ENCODE measurements at regions not wholly inside any gene's neighbourhood (a gene's known extent, or its start where the extent isn't known, plus 50 kb on each side); places are given as distances from the start of the nearest gene placed in this dataset.
A peak's percentile ranks its signal among the peaks of the same experiment; 100 is the strongest.

DNA sequence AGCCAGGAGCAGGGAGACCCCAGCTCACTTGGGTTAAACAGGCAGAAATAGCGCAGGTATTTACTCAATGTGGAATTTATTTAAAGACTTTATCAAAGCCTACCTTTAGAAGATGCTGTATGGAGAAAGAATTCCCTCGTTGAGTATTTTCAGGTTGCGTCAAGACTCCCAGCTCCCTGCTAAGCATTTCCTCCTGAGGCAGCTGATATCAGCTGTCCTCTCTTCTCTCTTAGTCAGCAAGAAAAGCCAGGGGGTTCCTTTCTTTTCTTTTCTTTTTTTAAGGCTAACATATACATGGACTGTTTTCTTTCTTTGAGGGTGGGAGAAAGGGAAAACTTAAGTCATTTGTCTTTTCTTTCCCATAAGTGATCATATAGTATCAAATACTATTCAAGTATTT, 125.8 kb upstream of the POU2AF2 start:
- no peaks in the 10 kb centered on the region for H3K4me1 Mint-ChIP-seq
- DNase-seq (no peak), ATAC-seq (no peak)
- no peaks in the 10 kb centered on the region for H3K27me3 Mint-ChIP-seq
- no peaks in the 10 kb centered on the region for H3K9me3 Mint-ChIP-seq
- H3K27ac Mint-ChIP-seq: no peak overlapping the region
- H3K4me3 Mint-ChIP-seq: no peak overlapping the region

DNA sequence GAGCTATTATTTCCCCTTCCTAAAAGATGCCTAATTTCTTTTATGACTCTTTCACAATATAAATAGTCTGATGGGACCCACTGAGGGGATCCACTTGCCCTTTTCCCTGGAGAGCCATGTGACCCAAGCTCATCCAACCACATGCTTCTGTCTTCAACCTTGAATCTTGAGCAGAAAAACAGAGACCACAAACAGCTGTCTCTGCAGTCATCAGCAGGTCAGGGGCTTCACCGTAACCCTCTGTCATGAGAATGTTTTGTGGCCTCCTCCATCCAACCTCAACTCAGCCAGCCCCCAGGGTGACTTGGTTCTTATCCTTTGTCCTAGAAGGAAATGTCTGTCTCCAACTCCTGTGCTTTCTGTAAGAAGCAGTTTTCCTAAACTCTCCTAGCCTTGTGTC, 129.6 kb upstream of the POU2AF2 start:
- H3K9me3 Mint-ChIP-seq: no peaks in the 10 kb centered on the region
- no peak overlapping the region for H3K4me3 Mint-ChIP-seq
- H3K4me1 Mint-ChIP-seq: no peaks in the 10 kb centered on the region
- DNase-seq: no peak
- no peaks in the 10 kb centered on the region for H3K27me3 Mint-ChIP-seq
- ATAC-seq: no peak
- no peak overlapping the region for H3K27ac Mint-ChIP-seq

DNA sequence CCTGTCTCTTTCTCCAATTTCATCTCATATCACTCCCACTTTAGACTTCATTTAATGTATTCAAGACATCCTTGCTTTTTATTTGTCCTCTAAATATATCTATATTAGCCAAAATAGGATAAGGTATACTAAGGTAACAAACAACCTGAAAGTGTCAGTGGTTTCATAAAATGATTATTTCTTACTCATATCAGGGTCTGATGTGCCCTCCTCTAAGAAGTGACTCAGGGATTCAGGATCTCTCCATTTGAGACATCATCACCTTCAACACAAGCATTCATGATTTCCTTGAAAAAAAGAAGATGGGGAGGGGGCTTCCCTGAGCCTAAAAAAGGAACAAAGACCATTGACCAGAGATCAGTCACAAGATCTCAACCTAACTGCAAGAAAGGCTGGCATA, 131.4 kb upstream of the POU2AF2 start:
- Mint-ChIP-seq H3K27me3 (no peaks in the 10 kb centered on the region), H3K4me3 (no peak overlapping the region), H3K4me1 (no peaks in the 10 kb centered on the region), H3K27ac (no peak overlapping the region), H3K9me3 (no peaks in the 10 kb centered on the region)
- ATAC-seq (peak; percentile 46), DNase-seq (no peak)

DNA sequence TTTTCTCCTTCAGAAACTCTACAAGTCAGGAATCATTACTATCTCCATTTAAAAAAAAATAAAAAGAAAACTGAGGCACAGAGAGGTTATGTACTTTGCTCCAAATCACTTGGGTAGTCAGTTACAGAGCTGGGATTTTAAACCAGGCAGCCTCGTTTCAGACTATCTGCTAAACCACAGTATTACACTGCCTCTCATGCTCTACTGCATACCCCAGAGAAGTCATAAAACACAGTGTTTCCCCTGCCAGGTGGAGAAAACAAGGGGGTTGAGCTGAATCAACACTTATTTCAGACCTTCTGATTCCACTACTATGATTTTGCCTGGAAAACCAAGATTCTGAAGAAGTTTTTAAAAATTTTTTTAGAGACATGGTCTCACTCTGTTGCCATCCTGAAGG, 132.9 kb upstream of the POU2AF2 start:
- Mint-ChIP-seq H3K9me3 (no peaks in the 10 kb centered on the region), H3K27ac (no peak overlapping the region), H3K27me3 (peaks cover 6% of the 10 kb centered on the region), H3K4me1 (no peaks in the 10 kb centered on the region), H3K4me3 (no peak overlapping the region)
- DNase-seq: no peak
- ATAC-seq: no peak

DNA sequence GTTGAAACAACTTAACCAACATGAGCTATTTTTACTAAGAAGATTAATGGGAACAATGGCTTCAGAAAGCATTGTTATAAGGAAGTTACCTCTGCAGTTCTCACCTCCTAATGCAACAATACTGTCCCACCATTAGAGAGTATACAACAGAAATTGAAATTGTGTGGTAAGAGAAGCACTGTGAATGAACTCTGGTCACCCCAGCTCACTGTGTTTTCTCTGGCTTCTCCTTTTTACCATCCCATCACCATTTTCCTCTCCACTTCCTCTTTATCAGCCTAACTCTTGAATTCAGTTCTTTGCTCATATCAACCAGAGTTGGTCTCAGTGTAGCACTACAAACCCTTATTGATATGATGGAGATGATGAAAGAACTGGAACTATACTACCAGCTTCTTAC, 138.0 kb upstream of the POU2AF2 start:
- H3K4me1 Mint-ChIP-seq: no peaks in the 10 kb centered on the region
- H3K27ac Mint-ChIP-seq: no peak overlapping the region
- DNase-seq: no peak
- H3K9me3 Mint-ChIP-seq: no peaks in the 10 kb centered on the region
- H3K27me3 Mint-ChIP-seq: peaks cover 16% of the 10 kb centered on the region
- no peak overlapping the region for H3K4me3 Mint-ChIP-seq
- ATAC-seq: no peak

DNA sequence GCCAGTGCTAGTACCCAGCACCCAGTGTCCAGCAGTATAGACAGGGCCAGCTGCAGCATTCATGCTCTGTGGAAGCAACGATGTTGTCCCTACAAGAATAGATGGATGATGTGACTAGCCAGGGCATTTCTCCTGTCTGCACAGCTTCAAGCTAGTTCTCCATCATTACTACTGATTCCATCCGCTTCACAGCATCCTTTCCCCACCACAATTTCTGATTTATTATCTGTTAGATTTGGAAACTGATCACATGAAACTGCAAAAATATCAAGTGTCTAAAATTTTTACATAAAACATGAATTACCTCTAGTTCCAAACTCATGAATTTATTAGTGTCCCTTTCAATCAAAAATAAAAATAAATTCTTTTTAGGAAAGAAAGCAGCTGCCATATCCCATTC, 138.9 kb upstream of the POU2AF2 start:
- Mint-ChIP-seq H3K27ac (no peak overlapping the region), H3K4me1 (no peaks in the 10 kb centered on the region), H3K9me3 (no peaks in the 10 kb centered on the region), H3K27me3 (peaks cover 16% of the 10 kb centered on the region), H3K4me3 (no peak overlapping the region)
- no peak for DNase-seq
- ATAC-seq: no peak

DNA sequence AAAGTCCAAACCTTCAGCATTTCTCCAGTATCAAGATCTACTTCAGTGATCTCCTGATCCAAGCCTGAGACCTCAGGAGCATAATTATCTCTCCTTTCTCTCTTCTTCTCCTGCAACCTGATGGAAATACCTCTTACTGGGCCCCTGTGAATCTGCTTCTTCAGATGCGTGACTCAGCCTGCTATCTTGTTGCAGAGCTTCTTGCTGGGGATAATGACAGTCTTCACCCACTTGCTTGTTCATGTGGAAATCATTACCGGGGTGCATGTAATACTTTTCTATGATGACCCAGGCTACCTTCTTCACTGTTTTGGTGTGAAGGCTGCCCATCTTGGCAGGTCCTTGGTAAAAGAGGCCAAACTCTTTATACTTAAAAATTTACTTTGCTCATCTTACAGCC, 140.0 kb upstream of the POU2AF2 start:
- Mint-ChIP-seq H3K27me3 (peaks cover 24% of the 10 kb centered on the region), H3K27ac (no peak overlapping the region), H3K4me3 (no peak overlapping the region), H3K4me1 (no peaks in the 10 kb centered on the region), H3K9me3 (no peaks in the 10 kb centered on the region)
- ATAC-seq (no peak), DNase-seq (no peak)

DNA sequence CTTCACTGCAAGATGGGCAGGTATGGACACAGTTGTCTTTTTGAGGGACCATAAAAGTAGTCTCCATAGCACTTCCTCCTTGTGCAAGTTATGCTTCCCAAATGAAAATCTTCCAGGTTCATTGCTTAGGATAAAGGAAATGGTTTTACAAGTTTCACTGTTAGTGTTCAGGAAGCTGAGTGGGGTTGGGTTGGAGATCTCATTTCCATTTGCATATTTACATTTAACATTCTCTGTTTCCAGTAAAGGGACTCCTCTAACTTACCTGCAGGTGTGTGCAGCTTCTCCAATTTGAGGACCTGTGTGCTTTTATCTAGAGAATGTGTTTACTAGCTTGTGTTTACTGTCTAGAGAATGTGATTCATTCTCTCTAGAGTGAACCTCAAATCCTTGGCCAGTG, 141.3 kb upstream of the POU2AF2 start:
- Mint-ChIP-seq H3K4me1 (no peaks in the 10 kb centered on the region), H3K27ac (no peak overlapping the region), H3K4me3 (no peak overlapping the region), H3K27me3 (peaks cover 26% of the 10 kb centered on the region), H3K9me3 (no peaks in the 10 kb centered on the region)
- ATAC-seq (no peak), DNase-seq (no peak)

DNA sequence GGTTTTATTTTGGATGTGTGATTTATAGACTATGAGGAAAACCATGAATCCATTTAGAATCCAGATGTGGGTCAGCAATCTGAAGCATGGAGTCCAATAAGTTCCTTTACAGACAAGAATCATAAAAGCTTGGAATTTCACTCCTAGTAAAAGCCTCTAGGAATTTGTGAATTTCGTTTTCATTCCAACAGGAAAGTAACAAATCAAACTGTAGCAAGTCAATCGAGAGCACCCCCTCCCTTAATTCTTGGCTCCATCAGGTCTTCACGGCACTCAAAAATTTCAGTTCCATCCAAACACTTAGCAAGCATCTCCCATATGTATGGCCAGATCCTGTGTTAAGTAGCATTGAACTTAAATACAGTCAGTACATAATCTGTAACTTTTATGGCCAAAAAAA, 143.6 kb upstream of the POU2AF2 start:
- H3K4me1 Mint-ChIP-seq: no peaks in the 10 kb centered on the region
- ATAC-seq (no peak), DNase-seq (no peak)
- H3K27me3 Mint-ChIP-seq: peaks cover 20% of the 10 kb centered on the region
- no peak overlapping the region for H3K4me3 Mint-ChIP-seq
- H3K27ac Mint-ChIP-seq: no peak overlapping the region
- H3K9me3 Mint-ChIP-seq: no peaks in the 10 kb centered on the region

DNA sequence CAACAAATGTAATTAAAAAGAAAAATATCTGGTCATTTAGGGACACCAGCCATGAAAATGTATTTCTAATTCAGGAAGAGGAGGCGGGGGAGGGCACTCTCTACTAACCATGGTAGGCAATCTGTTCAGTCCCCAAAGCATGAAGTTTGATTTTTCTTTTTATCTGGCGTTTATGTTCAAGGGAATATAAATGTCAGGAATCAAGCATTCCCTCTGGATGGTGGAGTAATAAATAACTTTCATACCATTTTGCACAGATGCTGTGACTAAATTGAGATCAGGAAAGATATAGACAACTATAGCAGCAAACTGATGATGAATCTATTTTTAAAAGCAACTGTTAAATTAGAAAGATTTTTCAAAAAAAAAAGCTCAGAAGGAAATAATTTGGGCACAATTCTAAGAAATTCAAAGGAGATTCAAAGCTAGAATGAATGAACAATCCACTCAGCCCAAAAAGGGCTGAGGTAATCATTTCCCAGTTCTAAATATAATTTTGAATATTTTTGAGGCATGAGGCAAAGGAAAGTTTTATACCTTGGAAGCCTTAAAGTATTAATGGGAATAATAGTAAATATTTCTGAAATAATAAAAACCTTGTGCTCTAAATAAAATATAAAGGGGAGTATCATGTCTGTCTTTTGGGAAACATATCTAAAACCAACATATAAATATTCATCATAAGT, 146.4 kb upstream of the POU2AF2 start:
- Mint-ChIP-seq H3K9me3 (no peaks in the 10 kb centered on the region), H3K27ac (no peak overlapping the region), H3K4me3 (no peak overlapping the region), H3K4me1 (no peaks in the 10 kb centered on the region), H3K27me3 (peaks cover 11% of the 10 kb centered on the region)
- no peak for DNase-seq
- ATAC-seq: no peak

DNA sequence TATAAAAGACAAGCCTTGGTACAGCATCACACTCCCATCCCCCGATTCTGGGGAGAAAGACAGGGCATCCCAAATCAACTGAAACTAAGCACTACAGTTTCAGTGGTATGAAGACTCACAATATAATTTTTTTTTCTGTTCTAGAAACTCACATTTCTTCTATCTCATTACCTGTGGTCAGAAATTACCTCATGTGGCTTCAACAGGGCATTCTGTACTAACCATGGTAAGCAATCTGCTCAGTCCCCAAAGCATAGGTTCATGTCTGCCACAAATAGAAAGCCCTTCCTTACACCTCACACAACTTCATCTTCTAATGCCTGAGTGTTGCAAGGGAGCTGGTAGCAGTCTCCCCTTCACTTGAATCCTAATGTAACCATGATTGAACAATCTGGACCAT, 147.4 kb upstream of the POU2AF2 start:
- no peak overlapping the region for H3K4me3 Mint-ChIP-seq
- no peaks in the 10 kb centered on the region for H3K9me3 Mint-ChIP-seq
- peaks cover 11% of the 10 kb centered on the region for H3K27me3 Mint-ChIP-seq
- no peaks in the 10 kb centered on the region for H3K4me1 Mint-ChIP-seq
- peak; percentile 74 for ATAC-seq
- no peak for DNase-seq
- H3K27ac Mint-ChIP-seq: no peak overlapping the region

DNA sequence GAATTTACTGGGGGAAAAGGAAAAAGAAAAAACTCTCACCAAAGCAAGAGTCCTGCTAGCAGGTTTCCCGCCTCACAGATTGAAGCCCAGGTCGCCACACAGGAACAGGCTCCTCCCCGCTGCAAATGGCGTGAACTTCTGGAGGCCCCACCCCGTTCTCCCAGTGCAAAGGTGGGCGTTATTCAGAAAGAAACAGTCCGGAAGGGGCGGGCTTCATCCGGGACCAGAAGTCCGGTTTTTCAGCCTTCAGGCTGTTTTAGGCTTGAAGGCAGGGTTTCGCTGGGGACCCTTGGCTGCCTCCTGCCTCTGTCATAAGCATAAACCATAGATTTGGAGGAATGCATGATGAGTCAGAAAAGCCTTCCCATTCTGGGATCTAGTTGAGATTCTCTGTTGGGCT, 148.3 kb upstream of the POU2AF2 start:
- Mint-ChIP-seq H3K4me3 (peak overlapping the region; percentile 17 to 45), H3K4me1 (no peaks in the 10 kb centered on the region)

DNA sequence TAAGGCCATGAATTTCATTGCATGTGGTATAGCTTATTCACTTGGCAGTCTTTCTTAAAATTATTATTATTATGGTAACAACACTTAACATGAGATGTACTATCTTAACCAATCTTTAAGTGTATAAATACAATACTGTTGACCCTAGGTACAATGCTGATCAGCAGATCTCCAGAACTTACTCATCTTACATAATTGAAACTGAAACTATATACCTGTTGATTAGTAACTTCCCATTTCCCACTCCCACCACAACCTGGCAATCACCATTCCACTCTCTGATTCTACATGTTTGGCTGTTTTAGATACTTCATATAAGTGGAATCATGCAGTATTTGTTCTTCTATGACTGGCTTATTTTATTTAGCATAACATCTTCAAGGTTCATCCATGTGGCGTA, 150.2 kb upstream of the POU2AF2 start:
- Mint-ChIP-seq H3K27me3 (peaks cover 8% of the 10 kb centered on the region), H3K4me1 (no peaks in the 10 kb centered on the region), H3K27ac (no peak overlapping the region), H3K4me3 (no peak overlapping the region), H3K9me3 (no peaks in the 10 kb centered on the region)
- ATAC-seq (peak; percentile 40), DNase-seq (no peak)

More for the DNA sequence above, 148.3 kb upstream of the POU2AF2 start:
- ATAC-seq: no peak
- Mint-ChIP-seq H3K27me3 (peaks cover 11% of the 10 kb centered on the region), H3K9me3 (no peaks in the 10 kb centered on the region), H3K27ac (no peak overlapping the region)
- DNase-seq: no peak

DNA sequence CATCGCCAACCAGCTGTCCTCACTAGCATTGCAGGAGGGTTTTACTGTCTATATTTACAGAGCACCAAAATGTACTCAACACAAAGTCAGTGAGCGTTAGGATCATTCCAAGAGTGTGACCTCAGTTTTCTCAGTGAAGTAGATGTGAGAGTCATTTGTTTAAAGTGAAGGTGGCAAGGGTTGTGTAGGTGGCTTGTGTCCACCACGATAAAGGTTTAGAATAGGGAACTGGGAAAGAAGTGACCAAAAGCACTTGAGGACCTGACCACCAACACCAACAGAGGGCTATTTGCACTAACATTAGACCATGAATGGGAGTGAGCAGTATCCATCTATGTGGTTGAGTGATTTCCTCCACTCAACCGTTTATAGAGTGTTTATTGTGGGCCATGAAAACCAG, 152.5 kb upstream of the POU2AF2 start:
- Mint-ChIP-seq H3K27ac (no peak overlapping the region), H3K27me3 (peaks cover 14% of the 10 kb centered on the region), H3K9me3 (no peaks in the 10 kb centered on the region), H3K4me3 (no peak overlapping the region), H3K4me1 (no peaks in the 10 kb centered on the region)
- DNase-seq: no peak
- no peak for ATAC-seq

DNA sequence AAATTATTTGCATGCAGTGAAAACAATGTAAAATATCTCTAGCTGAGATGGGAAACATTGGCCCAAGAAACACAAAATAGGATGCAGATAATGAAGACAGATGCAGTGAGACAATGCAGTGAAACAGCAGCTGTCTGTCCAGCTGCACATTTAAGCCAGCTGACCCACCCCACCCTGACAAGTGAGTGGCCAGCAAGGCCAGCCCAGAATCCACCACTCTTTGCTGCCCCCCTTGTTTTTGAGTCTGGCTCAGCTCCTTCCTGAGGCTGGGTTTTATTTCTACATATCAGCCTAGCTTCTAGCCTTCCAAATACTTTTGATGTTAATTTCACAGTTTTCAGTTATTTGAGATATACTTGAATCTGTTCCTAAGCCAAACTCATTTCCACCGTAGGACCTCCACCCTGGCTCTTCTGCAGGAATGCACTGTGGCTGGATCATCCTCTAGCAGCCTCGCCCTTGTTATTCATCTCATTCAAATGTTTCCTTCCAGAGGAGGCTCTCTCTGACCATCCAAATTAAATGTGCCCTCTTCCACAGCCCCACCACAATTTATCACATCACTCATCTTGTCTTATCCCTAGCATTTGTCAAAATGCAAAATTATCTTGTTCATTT, 154.1 kb upstream of the POU2AF2 start:
- H3K27ac Mint-ChIP-seq: no peak overlapping the region
- no peak for DNase-seq
- no peaks in the 10 kb centered on the region for H3K4me1 Mint-ChIP-seq
- peaks cover 14% of the 10 kb centered on the region for H3K27me3 Mint-ChIP-seq
- no peak overlapping the region for H3K4me3 Mint-ChIP-seq
- no peak for ATAC-seq
- no peaks in the 10 kb centered on the region for H3K9me3 Mint-ChIP-seq

DNA sequence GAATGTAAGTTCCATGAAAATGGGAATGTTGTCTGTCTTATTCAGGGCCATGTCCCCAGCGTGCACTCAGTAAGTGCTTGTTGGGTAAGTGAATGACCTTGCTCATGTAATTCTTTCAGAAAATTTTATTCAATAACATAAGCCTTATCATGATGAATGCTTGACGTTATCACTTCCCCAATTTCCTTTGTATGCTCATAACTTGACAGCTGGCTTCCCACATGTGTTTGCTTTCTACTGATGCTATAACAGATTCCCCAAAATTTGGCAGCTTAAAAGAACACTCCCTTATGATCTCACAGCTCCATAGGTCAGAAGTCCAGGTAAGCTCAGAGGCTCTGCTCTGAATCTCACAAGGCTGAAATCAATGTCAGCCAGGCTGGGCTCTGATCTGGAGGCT, 155.8 kb upstream of the POU2AF2 start:
- Mint-ChIP-seq H3K27me3 (peaks cover 22% of the 10 kb centered on the region), H3K27ac (no peak overlapping the region), H3K4me1 (no peaks in the 10 kb centered on the region), H3K9me3 (no peaks in the 10 kb centered on the region), H3K4me3 (no peak overlapping the region)
- ATAC-seq: no peak
- no peak for DNase-seq

DNA sequence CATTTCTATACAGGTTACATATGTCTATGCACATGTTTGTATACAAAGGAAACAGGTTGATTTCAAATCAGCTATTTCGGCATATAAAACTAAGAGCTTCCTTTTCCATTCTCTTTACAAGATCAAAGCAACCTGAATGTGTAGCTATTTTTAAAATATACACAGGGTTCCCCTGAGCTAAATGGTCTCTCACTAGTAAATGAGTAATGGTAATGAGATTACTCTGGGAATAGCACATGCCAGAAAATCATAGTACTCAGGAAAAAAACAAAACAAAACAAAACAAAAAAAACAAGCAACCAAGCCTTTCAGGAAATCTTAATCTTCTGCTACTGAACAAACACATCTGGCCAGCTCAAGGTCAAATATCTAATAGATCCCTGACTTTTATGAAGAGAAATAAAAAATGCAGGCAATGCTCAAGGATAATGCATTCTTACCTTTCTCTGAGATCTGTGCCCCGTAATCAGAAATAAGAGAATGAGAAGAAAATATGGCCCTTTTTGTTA, 156.6 kb upstream of the POU2AF2 start:
- Mint-ChIP-seq H3K4me1 (no peaks in the 10 kb centered on the region), H3K27me3 (peaks cover 22% of the 10 kb centered on the region), H3K9me3 (no peaks in the 10 kb centered on the region), H3K27ac (no peak overlapping the region), H3K4me3 (no peak overlapping the region)
- DNase-seq: no peak
- no peak for ATAC-seq

Data from stimulated activated naive CD8-positive, alpha-beta T cell treated with anti-CD3 and anti-CD28 coated beads, Interleukin-15, amount 100 ng/mL, for 72 hours (primary cell).